EL (cell line): ENCODE measurements at regions not wholly inside any gene's neighbourhood (a gene's known extent, or its start where the extent isn't known, plus 50 kb on each side); places are given as distances from the start of the nearest gene placed in this dataset.

Experiments used
- DNase-seq: peaks from one replicate; pipeline ENCODE4 v3.0.0-alpha.2; 2016

DNA sequence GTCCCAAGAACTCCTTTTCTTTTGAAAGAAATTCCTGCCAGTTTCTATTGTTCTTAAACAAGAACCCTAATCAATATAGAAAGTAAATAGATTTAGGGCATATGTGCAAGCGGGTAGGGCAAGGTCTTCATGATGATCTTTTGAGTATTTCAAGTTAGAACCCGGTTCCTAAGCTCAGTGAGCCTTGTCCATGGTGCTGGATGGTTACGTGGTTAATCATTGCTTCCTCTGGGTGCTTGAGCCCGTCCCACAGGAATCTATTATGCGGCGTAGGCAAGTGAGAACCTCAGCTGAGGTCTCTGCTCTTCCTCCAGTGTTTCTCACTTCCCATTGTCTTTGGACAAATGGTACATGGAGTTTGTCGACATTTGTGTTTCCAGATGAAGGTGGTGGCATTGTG lies 580.8 kb upstream of the EEF2KMT start:
- no peak for DNase-seq

GRCh38 chr16:5671421-5671820 lies 573.8 kb upstream of the EEF2KMT start:
- DNase-seq, result no peak

DNA sequence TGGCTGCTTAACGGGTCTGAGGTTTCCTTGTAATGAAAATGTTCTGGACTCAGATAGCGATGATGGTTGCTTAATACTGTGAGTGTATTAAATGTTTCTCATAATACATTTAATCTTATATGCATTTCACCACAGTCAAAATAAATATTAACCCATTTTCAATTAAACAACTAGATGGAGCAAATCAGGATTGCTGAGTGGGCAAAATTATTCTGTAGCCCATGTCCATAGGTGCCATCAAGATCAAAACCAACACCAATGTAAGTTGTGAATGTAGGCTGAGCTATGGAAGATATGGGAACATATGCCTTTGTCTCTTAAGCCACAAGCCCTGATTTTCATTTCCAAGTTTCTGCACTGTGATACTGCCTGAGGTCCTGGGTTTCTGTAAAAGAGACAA lies 572.6 kb upstream of the EEF2KMT start:
- no peak for DNase-seq

- DNase-seq, result no peak
Observed at GRCh38 chr16:5668553-5668952, 571.0 kb upstream of the EEF2KMT start.

DNA sequence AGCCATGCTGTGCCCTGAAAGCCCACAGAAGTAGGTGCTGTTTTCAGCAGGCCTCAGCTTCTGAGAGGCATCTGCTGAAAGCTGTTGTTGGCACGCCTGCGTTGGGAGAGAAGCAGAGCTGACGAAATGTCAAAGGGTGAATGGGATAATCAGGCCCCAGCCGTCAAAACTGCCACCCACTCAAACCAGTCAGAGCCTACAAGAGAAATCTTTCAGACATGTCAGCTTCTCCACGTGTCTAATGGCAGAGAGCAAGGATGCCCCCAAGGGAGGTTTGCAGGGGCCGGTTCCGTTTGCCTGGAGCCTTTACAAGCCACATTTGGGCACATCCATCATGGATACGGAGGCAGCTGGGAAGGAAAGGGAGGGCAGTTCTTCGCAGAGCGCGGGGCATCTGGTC lies 568.2 kb upstream of the EEF2KMT start:
- no peak for DNase-seq

DNA sequence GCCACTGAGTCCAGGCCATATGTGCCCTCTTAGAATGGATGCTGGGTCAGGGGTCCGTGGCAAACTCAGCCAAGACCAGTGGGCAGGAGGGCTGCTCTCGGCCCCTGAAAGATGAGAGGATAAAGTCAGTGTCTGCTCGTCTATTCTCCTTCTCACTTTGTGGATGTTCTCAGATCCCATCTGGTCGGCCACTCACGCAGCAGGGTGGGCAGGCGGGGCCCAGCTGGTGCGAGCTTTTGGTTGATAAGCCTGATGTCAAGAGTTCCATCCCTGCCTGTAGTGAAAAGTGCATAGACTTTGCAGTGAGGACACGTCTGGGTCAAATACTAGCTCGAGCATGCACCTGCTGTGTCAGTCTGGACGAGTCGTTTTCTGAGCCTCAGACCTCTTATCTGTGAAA lies 556.2 kb upstream of the EEF2KMT start:
- no peak for DNase-seq

DNA sequence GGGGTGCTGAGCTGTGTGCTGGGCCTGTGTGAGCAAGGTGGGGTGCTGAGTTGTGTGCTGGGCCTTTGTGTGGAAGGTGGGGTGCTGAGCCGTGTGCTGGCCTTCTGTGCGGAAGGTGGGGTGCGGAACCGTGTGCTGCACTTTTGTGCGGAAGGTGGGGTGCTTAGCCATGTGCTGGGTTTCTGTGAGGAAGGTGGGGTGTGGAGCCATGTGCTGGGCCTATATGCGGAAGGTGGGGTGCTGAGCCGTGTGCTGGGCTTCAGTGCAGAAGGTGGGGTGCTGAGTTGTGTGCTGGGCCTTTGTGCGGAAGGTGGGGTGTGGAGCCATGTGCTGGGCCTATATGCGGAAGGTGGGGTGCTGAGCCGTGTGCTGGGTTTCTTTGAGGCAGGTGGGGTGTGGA lies 555.4 kb upstream of the EEF2KMT start:
- no peak for DNase-seq

DNA sequence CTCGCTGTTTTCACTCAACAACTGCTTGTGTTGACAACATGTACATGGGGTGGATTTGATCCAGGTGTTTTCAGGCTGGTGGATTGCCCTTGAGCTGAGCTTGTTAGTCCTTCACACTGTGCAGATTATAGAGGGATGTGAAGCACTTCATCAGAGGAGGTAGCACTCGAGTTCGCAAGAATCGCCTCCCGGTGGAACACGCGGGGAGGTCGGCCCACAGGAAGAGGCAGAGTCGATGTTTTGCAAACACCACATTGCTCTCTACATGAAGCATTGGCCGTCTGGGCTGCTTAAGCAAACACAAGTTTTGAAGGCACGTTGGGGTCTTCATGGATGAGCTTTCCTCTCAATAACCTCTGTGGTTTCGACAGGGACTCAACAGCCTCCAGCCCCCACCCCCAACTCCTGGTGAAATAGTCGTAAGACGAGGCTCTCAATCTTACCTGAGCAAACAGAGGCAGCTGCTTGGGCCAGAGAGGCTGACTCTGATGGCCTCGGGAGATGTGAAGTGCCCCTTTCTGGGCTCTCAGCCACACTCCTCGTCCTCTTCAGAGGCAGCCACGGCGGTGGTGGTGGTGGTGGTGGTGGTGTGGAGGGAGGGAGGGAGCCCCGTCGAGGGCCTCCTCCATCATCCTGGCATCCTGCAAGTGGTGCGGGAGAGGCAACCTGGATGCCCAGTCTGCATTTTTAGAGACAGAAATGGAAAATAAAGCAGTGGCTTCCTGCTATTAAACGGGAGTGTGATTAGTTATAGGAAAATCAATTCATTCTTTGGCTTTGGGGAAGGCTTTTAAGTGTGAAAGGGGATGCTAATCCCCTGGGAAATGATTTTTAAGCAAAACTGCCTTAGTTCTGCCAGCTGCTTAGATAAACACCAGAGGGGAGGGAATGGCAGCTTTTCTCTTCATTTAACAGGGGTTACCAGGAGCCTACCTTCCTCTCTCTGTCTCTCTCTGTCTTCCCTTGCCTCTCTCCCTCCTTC lies 552.5 kb upstream of the EEF2KMT start:
- DNase-seq, result no peak

GRCh38 chr16:5647051-5647450 lies 549.5 kb upstream of the EEF2KMT start:
- DNase-seq, result no peak

DNA sequence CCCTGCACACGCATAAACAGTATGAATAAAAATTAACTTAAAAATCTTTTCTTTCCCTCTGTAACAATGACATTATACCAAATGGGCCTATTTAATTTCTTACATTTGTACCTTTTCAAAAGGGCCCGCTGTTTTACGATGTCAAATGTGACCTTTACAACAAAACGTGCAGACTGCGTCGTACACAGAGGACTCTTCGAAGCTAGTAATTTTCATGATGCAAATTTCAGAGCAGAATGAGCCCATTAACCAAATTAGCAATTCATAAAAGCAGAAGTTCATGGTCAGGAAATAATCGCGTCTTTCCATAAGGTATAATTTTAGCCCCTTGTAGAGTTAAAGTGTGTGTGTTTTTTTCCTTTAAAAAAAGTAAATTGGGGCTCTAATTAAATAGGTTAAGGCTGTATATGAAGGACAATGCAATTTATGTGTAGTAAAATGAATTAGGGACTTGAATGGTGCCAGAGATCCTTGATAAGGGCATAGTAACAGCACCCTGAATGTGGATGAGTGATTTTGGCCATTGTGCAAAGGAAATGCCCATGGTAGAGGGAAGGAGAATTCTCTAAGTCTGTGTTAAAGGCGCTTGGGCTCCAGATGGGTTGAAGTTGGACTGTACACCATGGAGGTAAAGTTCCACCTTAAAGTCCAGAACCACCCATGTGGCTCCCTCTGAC lies 546.4 kb upstream of the EEF2KMT start:
- no peak for DNase-seq

- no peak for DNase-seq
Observed at GRCh38 chr16:5642436-5642835, 544.8 kb upstream of the EEF2KMT start.

- no peak for DNase-seq
Observed at GRCh38 chr16:5642011-5642410, 544.4 kb upstream of the EEF2KMT start.

GRCh38 chr16:5640883-5641282 lies 543.3 kb upstream of the EEF2KMT start:
- no peak for DNase-seq

DNA sequence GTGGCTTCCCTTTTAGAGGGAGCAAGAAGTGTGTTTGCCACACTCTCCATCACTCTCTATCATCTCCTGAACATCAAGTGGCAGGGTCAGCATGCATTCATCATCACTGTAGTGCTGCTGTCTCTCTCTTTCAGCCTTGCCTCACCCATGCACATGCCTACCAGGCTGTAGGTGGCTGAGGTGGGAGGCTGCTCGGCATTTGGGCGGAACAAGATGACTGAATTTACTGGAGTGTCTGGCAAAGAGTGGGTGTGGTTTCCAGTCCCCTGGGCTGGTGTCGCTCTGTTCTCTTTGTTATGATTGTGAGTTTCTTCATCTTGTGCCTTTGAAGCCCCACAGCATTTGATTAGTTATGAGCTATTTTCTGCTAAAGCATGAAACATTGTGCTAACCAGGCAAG lies 541.9 kb upstream of the EEF2KMT start:
- DNase-seq, result no peak

DNA sequence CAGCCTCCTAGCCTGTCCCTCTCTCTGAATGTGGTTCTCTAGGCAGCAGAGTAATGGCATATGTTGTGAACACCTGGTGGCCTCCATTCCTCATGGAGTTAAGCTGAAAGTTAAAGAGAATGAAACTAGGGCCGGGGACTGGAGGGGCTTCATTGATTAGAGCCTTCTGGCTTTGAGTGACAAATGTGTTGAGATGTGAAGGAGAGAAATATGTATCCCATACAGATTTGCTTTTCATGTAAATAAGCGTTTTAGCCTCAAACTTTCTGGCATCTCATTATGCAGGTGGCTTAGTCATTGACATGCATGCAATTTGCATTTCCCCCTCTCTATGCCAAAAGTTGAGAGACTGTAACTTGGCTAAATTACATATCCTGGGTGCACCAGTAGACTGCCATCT lies 537.7 kb upstream of the EEF2KMT start:
- no peak for DNase-seq

- no peak for DNase-seq
Observed at GRCh38 chr16:5634666-5635180, 537.1 kb upstream of the EEF2KMT start.

GRCh38 chr16:5633845-5634440 lies 536.3 kb upstream of the EEF2KMT start:
- no peak for DNase-seq

DNA sequence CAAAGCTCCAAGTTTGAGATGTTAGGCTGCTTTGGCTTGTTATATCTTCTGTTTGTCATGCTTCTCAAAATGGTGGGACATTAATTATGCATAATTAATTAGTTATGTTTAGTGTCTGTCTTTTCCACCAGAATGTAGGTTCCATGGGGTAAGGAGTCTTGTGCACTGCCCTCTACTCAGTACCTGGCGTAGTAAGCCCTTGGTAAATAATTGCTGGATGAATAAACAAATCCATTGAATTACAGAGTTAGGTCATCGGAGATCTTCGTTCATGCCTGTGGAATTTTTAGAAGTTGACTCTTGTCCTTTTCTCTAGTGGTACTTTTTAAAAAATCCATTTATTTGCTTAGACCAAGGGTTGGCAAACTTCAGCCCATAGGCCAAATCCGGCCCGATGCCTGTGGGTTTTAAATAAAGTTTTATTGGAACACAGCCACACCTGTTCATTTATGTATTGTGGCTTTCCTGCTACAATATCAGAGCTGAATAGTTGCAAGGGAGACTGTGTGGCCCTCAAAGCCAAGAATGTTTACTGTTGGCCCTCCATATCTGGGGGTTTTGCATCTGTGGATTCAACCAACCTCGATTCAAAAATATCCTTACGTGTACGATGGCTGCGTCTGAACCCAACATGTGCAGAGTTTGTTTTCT lies 524.8 kb upstream of the EEF2KMT start:
- no peak for DNase-seq

GRCh38 chr16:5621826-5622225 lies 524.2 kb upstream of the EEF2KMT start:
- no peak for DNase-seq

- no peak for DNase-seq
Observed at GRCh38 chr16:5619304-5619703, 521.7 kb upstream of the EEF2KMT start.

- no peak for DNase-seq
Observed at GRCh38 chr16:5616841-5617240, 519.2 kb upstream of the EEF2KMT start.

DNA sequence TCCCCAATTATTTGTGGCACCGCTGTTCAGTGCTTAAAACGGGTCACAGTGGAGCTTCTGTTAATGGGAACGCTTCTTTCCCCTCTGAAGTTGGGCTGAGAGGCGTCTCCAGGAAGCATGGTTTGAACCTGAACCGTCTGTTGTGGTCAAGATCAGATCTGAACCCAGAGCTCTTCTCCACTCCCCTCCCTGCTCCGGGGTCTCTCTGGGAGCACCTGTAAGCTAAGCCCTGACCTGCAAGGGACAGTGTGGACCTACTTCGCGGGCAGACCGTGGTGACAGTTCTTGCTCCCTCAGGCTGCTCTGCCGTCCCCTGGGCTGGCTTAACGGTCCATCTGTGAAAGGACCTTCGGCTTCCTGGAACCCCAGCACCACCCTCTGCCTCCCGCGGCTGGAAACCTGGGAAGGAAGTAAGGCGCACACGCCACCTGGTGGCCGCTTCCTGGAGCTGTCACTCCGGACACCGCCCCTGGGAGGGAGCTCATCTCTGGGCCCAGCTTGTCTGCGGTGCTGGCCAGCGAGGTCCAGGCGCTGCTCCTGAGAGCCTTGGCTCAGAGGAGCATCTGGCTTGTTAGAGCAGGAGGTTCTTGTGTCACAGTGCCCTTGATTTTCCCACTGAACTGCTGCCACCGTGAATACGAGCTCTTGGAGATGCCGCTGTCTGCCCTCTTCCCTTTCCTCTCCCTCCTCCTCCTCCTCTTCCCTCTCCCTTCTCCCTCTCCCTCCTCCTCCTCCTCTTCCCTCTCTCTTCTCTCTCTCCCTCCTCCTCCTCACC lies 518.5 kb upstream of the EEF2KMT start:
- DNase-seq, result no peak
